GM12872 (cell line): ENCODE measurements at regions not wholly inside any gene's neighbourhood (a gene's known extent, or its start where the extent isn't known, plus 50 kb on each side); places are given as distances from the start of the nearest gene placed in this dataset.

Experiments used
- CTCF ChIP-seq: IDR thresholded peaks from 3 replicates; pipeline ENCODE4 v1.5.1; 2011; ENCODE audit warnings: low read depth, mild to moderate bottlenecking, low read length, moderate library complexity; ENCODE audit not compliant: insufficient read depth

DNA sequence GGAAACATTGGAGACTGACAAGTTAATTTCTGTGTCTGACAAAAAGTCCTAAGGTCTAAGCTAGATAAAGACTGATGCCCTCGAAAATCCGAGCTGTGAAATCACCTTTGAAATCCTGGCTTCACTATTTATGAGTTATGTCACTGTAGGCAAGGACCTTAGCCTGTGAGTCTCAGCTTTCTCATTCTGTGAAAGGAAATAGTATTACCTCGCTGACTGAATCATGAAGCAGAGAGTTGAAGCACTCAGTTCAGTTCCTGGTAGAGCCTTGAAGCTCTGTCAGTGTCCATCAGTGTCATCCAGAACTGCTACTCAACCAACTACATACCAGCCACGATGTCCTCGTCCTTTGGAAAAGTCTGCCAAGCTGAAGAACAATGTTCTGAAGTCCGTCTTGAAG is 1025.6 kb upstream of the GYPC start:
- TF ChIP-seq CTCF: no peak

- no peak for TF ChIP-seq CTCF
Measured at GRCh38 chr2:125634662-125635061, 1021.3 kb upstream of the GYPC start.

- no peak for TF ChIP-seq CTCF
Measured at GRCh38 chr2:125638345-125638744, 1017.6 kb upstream of the GYPC start.

- TF ChIP-seq CTCF: no peak
Measured at GRCh38 chr2:125642032-125642431, 1013.9 kb upstream of the GYPC start.

DNA sequence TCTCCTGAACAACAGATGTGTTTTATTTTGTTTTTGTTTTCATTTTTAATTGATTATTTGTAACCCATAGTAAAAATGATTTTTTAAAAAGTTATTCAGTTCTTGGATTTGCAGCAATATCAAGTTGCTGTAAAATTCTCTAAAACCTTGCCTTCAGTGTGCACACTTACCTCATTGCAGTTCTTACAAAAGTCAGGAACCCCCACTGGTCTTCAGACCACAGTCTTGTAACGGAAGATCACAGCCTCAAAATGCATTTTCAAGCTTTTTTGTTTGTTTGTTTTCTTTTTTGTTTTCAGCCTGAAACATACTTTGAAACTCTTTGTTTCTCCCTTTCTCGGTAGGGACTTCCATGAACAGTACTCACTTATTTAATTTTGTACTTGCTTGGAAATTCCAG is 1012.8 kb upstream of the GYPC start:
- no peak for TF ChIP-seq CTCF

DNA sequence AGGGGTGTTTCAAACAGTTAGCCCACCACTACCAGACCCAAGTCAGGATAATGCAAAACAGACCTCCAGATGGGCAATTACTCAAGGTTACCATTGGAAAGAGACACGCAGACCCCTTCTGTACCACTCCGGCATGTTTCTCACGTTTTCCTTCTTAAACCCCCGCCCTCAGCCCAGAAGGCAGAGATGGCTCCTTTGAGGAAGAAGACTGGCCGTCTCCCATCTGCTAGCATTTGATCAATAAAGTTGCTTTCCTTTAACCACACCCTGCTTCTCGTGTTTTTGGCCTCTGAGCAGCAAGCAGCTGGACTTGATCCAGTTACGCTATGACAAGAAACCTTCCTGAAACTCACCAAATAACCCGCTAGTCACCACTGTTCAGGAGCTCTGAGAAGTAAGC is 1012.4 kb upstream of the GYPC start:
- no peak for TF ChIP-seq CTCF

DNA sequence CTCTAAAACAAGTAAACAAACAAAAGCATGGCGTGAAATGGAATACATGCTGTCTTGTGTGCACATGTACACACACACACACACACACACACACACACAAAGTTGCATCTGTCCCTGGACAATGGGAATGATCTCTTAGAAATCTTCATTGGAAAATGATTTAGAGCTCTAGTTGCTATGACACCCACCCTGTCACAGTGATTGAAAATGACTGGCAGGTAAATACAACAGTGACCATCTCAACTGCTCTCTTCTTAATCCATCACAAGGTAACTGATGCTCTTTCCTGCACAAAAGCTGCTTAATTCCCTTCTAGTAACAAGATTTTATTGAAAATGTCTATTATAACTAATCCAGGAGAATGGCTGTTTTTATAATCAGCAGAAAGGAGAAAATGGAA is 1011.7 kb upstream of the GYPC start:
- TF ChIP-seq CTCF: no peak

GRCh38 chr2:125652280-125652679 is 1003.7 kb upstream of the GYPC start:
- TF ChIP-seq CTCF: no peak
